Neuronal stem cell (in vitro differentiated cells): ENCODE measurements at regions not wholly inside any gene's neighbourhood (a gene's known extent, or its start where the extent isn't known, plus 50 kb on each side); places are given as distances from the start of the nearest gene placed in this dataset.

Experiments used
- DNase-seq: peaks from one replicate; pipeline ENCODE4 v3.0.0-alpha.2; 2013; ENCODE audit warnings: low spot score
- H2AFZ ChIP-seq: one replicate; pipeline ENCODE4 v1.6.1; 2013; ENCODE audit warnings: mild to moderate bottlenecking, low read length, inconsistent platforms
- H2AK5ac ChIP-seq: 2 replicates; pipeline ENCODE4 v1.6.1; 2013; ENCODE audit warnings: low read depth, mild to moderate bottlenecking, inconsistent platforms, low read length, moderate library complexity, mixed read lengths
- H2BK120ac ChIP-seq: 2 replicates; pipeline ENCODE4 v1.6.1; 2013; ENCODE audit warnings: low read depth, mild to moderate bottlenecking, inconsistent platforms, low read length, moderate library complexity, mixed read lengths
- H2BK12ac ChIP-seq: one replicate; pipeline ENCODE4 v1.6.1; 2013; ENCODE audit warnings: low read length, inconsistent platforms
- H2BK15ac ChIP-seq: 2 replicates; pipeline ENCODE4 v1.6.1; 2013; ENCODE audit warnings: mild to moderate bottlenecking, low read length, inconsistent platforms, mixed read lengths
- H2BK5ac ChIP-seq: one replicate; pipeline ENCODE4 v1.6.1; 2013; ENCODE audit warnings: inconsistent platforms, mild to moderate bottlenecking, low read length, moderate library complexity
- H3K14ac ChIP-seq: one replicate; pipeline ENCODE4 v1.6.1; 2013; ENCODE audit warnings: low read length, inconsistent platforms
- H3K18ac ChIP-seq: 2 replicates; pipeline ENCODE4 v1.6.1; 2013; ENCODE audit warnings: low read length, inconsistent platforms
- H3K23ac ChIP-seq: 2 replicates; pipeline ENCODE4 v1.6.1; 2013; ENCODE audit warnings: low read depth, mild to moderate bottlenecking, mixed read lengths, low read length, inconsistent platforms; ENCODE audit not compliant: poor library complexity
- H3K27ac ChIP-seq: replicated peaks from 3 replicates; pipeline ENCODE4 v1.5.1; 2013; ENCODE audit warnings: low read length, inconsistent platforms
- H3K27me3 ChIP-seq, 3 experiments: 2 replicates each; pipeline ENCODE4 v1.6.1; 2013; ENCODE audit warnings: low read length in 3 of 3, mild to moderate bottlenecking in 2 of 3, inconsistent platforms in 1 of 3, low read depth in 1 of 3, mixed read lengths in 1 of 3, moderate library complexity in 1 of 3; ENCODE audit not compliant: control insufficient read depth in 3 of 3, insufficient read depth in 3 of 3
- H3K36me3 ChIP-seq, 2 donors: replicated peaks in 1 of 2; 2 replicates each; pipeline ENCODE4 v1.6.1; 2013; ENCODE audit warnings: low read length in 2 of 2; ENCODE audit not compliant: control insufficient read depth in 2 of 2, insufficient read depth in 2 of 2
- H3K4ac ChIP-seq: 2 replicates; pipeline ENCODE4 v1.6.1; 2013; ENCODE audit warnings: inconsistent platforms, mild to moderate bottlenecking, low read length, moderate library complexity
- H3K4me1 ChIP-seq, 2 donors: 1 replicate in 1 of 2; 2 replicates in 1 of 2; pipeline ENCODE4 v1.6.1; 2013; ENCODE audit warnings: low read length in 2 of 2, low read depth in 1 of 2; ENCODE audit not compliant: control insufficient read depth in 2 of 2, insufficient read depth in 1 of 2
- H3K4me2 ChIP-seq: one replicate; pipeline ENCODE4 v1.6.1; 2013; ENCODE audit warnings: mild to moderate bottlenecking, low read length, inconsistent platforms; ENCODE audit not compliant: insufficient read depth, poor library complexity, severe bottlenecking
- H3K4me3 ChIP-seq, 2 donors: 2 replicates each; pipeline ENCODE4 v1.5.1; 2013; ENCODE audit warnings: low read length in 2 of 2, mild to moderate bottlenecking in 2 of 2, inconsistent platforms in 1 of 2, moderate library complexity in 1 of 2
- H3K79me1 ChIP-seq: one replicate; pipeline ENCODE4 v1.6.1; 2013; ENCODE audit warnings: low read depth, mild to moderate bottlenecking, inconsistent platforms, low read length, moderate library complexity
- H3K9ac ChIP-seq: one replicate; pipeline ENCODE4 v1.6.1; 2013; ENCODE audit warnings: mild to moderate bottlenecking, low read depth, low read length, inconsistent platforms; ENCODE audit not compliant: poor library complexity
- H3K9me3 ChIP-seq, 2 donors: replicated peaks in 1 of 2; 2 replicates each; pipeline versions ENCODE3 to v1.6.1; 2013; ENCODE audit warnings: low read length in 2 of 2, mild to moderate bottlenecking in 2 of 2, inconsistent platforms in 1 of 2, low read depth in 1 of 2, mixed read lengths in 1 of 2, moderate library complexity in 1 of 2; ENCODE audit not compliant: control insufficient read depth in 2 of 2, insufficient read depth in 1 of 2
- H4K8ac ChIP-seq: one replicate; pipeline ENCODE4 v1.6.1; 2013; ENCODE audit warnings: low read depth, mild to moderate bottlenecking, inconsistent platforms, low read length, moderate library complexity
- H4K91ac ChIP-seq: one replicate; pipeline ENCODE4 v1.6.1; 2013; ENCODE audit warnings: low read length, low read depth, mild to moderate bottlenecking, inconsistent platforms; ENCODE audit not compliant: poor library complexity
- WGBS, 2 donors: extraction: QIAGEN DNeasy Blood & Tissue Kit; methylation state at CpG; one replicate each; pipeline ENCODE4 v1.1.7; 2013; ENCODE audit warnings: missing lambda C conversion rate in 2 of 2, mixed read lengths in 1 of 2; ENCODE audit not compliant: insufficient read length in 2 of 2, insufficient replicate concordance in 1 of 2; ENCODE audit errors: extremely low coverage in 2 of 2; 5-methylcytosine and 5-hydroxymethylcytosine counted together

- H3K4ac ChIP-seq: no peak overlapping the region
- no peak overlapping the region for H2AFZ ChIP-seq
- peaks cover 0 to 2% of the 10 kb centered on the region in 2 donors for H3K9me3 ChIP-seq
- no peaks in the 10 kb centered on the region for H3K36me3 ChIP-seq
- no peak overlapping the region for H3K9ac ChIP-seq
- H3K23ac ChIP-seq: no peak overlapping the region
- H4K8ac ChIP-seq: no peak overlapping the region
- H2BK12ac ChIP-seq: no peak overlapping the region
- H3K27me3 ChIP-seq: no peaks in the 10 kb centered on the region
- no peak overlapping the region for H3K4me3 ChIP-seq
- no peak overlapping the region for H3K4me2 ChIP-seq
- H2AK5ac ChIP-seq: no peak overlapping the region
- peaks cover 0 to 2% of the 10 kb centered on the region in 2 donors for H3K4me1 ChIP-seq
- H2BK15ac ChIP-seq: no peak overlapping the region
- peak overlapping the region; percentile 71 for H3K14ac ChIP-seq
- no peak overlapping the region for H2BK120ac ChIP-seq
- no CpG with 5 or more reads among the region's 20 CpGs for WGBS, 2 donors
- no peak for DNase-seq
- no peak overlapping the region for H2BK5ac ChIP-seq
- no peak overlapping the region for H3K27ac ChIP-seq
- H3K18ac ChIP-seq: no peak overlapping the region
- no peaks in the 10 kb centered on the region for H3K79me1 ChIP-seq
- no peak overlapping the region for H4K91ac ChIP-seq
Observed at GRCh38 chr11:135075740-135076139, 663.7 kb upstream of the B3GAT1 start.

- Histone ChIP-seq H2BK15ac (no peak overlapping the region), H2BK12ac (no peak overlapping the region), H4K91ac (no peak overlapping the region), H3K27me3 (no peaks in the 10 kb centered on the region), H3K14ac (no peak overlapping the region), H3K4me1 (peaks cover 0 to 4% of the 10 kb centered on the region in 2 donors), H3K18ac (no peak overlapping the region), H2AK5ac (no peak overlapping the region), H3K9ac (no peak overlapping the region), H3K79me1 (no peaks in the 10 kb centered on the region), H3K4me2 (no peak overlapping the region), H4K8ac (no peak overlapping the region), H2AFZ (no peak overlapping the region), H2BK5ac (no peak overlapping the region), H3K9me3 (peaks cover 0 to 2% of the 10 kb centered on the region in 2 donors), H3K27ac (no peak overlapping the region), H3K4ac (no peak overlapping the region), H3K23ac (no peak overlapping the region), H3K36me3 (no peaks in the 10 kb centered on the region), H2BK120ac (no peak overlapping the region), H3K4me3 (no peak overlapping the region)
- no peak for DNase-seq
- WGBS, 2 donors: no CpG with 5 or more reads among the region's 5 CpGs
Observed at GRCh38 chr11:135074397-135074998, 662.5 kb upstream of the B3GAT1 start.

- Histone ChIP-seq H3K36me3 (no peaks in the 10 kb centered on the region), H3K9ac (no peak overlapping the region), H3K27ac (no peak overlapping the region), H3K79me1 (no peaks in the 10 kb centered on the region), H2BK5ac (no peak overlapping the region), H2BK15ac (no peak overlapping the region), H3K23ac (no peak overlapping the region), H3K4me1 (peaks cover 0 to 4% of the 10 kb centered on the region in 2 donors), H3K27me3 (no peaks in the 10 kb centered on the region), H4K91ac (no peak overlapping the region), H2BK120ac (no peak overlapping the region), H3K9me3 (peaks cover 0 to 2% of the 10 kb centered on the region in 2 donors), H3K4me2 (no peak overlapping the region), H3K4me3 (no peak overlapping the region), H2AK5ac (no peak overlapping the region), H3K4ac (no peak overlapping the region), H3K14ac (no peak overlapping the region), H2AFZ (no peak overlapping the region), H3K18ac (peak overlapping the region; percentile 6), H2BK12ac (no peak overlapping the region), H4K8ac (no peak overlapping the region)
- no CpG with 5 or more reads among the region's 5 CpGs for WGBS, 2 donors
- no peak for DNase-seq
Observed at GRCh38 chr11:135073870-135074269, 661.8 kb upstream of the B3GAT1 start.

- Histone ChIP-seq H3K23ac (no peak overlapping the region), H3K18ac (no peak overlapping the region), H3K4me1 (peaks cover 0 to 4% of the 10 kb centered on the region in 2 donors), H3K27me3 (no peaks in the 10 kb centered on the region), H2AFZ (no peak overlapping the region), H3K4me2 (no peak overlapping the region), H3K36me3 (no peaks in the 10 kb centered on the region), H3K79me1 (no peaks in the 10 kb centered on the region), H3K4me3 (no peak overlapping the region), H3K9me3 (peaks cover 0 to 2% of the 10 kb centered on the region in 2 donors), H3K9ac (no peak overlapping the region), H4K91ac (no peak overlapping the region), H2BK15ac (no peak overlapping the region), H2BK120ac (no peak overlapping the region), H2BK12ac (no peak overlapping the region), H4K8ac (no peak overlapping the region), H2BK5ac (no peak overlapping the region), H2AK5ac (no peak overlapping the region), H3K27ac (no peak overlapping the region), H3K4ac (no peak overlapping the region), H3K14ac (no peak overlapping the region)
- DNase-seq: no peak
- WGBS, 2 donors: no CpG with 5 or more reads among the region's 7 CpGs
Observed at GRCh38 chr11:135073381-135073780, 661.3 kb upstream of the B3GAT1 start.
